ENCODE measurements at regions not wholly inside any gene's neighbourhood (a gene's known extent, or its start where the extent isn't known, plus 50 kb on each side); places are given as distances from the start of the nearest gene placed in this dataset.
"Not testable (repeated sequence)": the region's sequence is repeated elsewhere in the genome, so short reads cannot be mapped to it uniquely, and the experiment has no call there.

GRCh38 chr14:103275000-103275399 is 59.0 kb upstream of the EIF5 start:
- no peak for DNase-seq (ENCODE audit: low read depth)
- H3K4me3 ChIP-seq (ENCODE audit: control insufficient read depth, low read depth, low read length), result no peak overlapping the region
- no peak for TF ChIP-seq CTCF (IDR thresholded peaks at IDR 0.05; ENCODE audit: control insufficient read depth, insufficient read depth, low read depth, low read length, missing control alignments)

GRCh38 chr14:103277931-103278330 is 56.1 kb upstream of the EIF5 start:
- DNase-seq (ENCODE audit: low read depth), result no peak
- no peak overlapping the region for H3K4me3 ChIP-seq (ENCODE audit: control insufficient read depth, low read depth, low read length)
- no peak for TF ChIP-seq CTCF (IDR thresholded peaks at IDR 0.05; ENCODE audit: control insufficient read depth, insufficient read depth, low read depth, low read length, missing control alignments)

- no peak for DNase-seq (ENCODE audit: low read depth)
- no peak for TF ChIP-seq CTCF (IDR thresholded peaks at IDR 0.05; ENCODE audit: control insufficient read depth, insufficient read depth, low read depth, low read length, missing control alignments)
Measured at GRCh38 chr14:103279142-103280025, 54.7 kb upstream of the EIF5 start.

GRCh38 chr14:103280278-103280928 is 53.6 kb upstream of the EIF5 start:
- no peak for DNase-seq (ENCODE audit: low read depth)
- no peak for TF ChIP-seq CTCF (IDR thresholded peaks at IDR 0.05; ENCODE audit: control insufficient read depth, insufficient read depth, low read depth, low read length, missing control alignments)
- no peak overlapping the region for H3K4me3 ChIP-seq (ENCODE audit: control insufficient read depth, low read depth, low read length)

More at GRCh38 chr14:103279142-103280025, 54.7 kb upstream of the EIF5 start:
- H3K4me3 ChIP-seq (ENCODE audit: control insufficient read depth, low read depth, low read length), result no peak overlapping the region

GRCh38 chr14:103281496-103282231 is 52.4 kb upstream of the EIF5 start:
- H3K4me3 ChIP-seq (ENCODE audit: control insufficient read depth, low read depth, low read length), result no peak overlapping the region
- peak; percentile 75 for TF ChIP-seq CTCF (IDR thresholded peaks at IDR 0.05; ENCODE audit: control insufficient read depth, insufficient read depth, low read depth, low read length, missing control alignments)
- peak; percentile 50 for DNase-seq (ENCODE audit: low read depth)

GRCh38 chr14:103282309-103282708 is 51.7 kb upstream of the EIF5 start:
- not testable (repeated sequence) for DNase-seq (ENCODE audit: low read depth); H3K4me3 ChIP-seq (ENCODE audit: control insufficient read depth, low read depth, low read length)
